Dendritic cell treated with granulocyte-macrophage colony-stimulating factor and Interleukin-4, amounts not matched to agents 40 ng/mL and 50 ng/mL, for 4 days (primary cell): ENCODE measurements at regions not wholly inside any gene's neighbourhood (a gene's known extent, or its start where the extent isn't known, plus 50 kb on each side); places are given as distances from the start of the nearest gene placed in this dataset.
"Not testable (repeated sequence)": the region's sequence is repeated elsewhere in the genome, so short reads cannot be mapped to it uniquely, and the experiment has no call there.

ENCODE experiments used
- H3K27ac Mint-ChIP-seq: one replicate; pipeline ENCODE4 v1.8.0; 2022; ENCODE audit warnings: mild to moderate bottlenecking, mixed read lengths
- H3K27me3 Mint-ChIP-seq: one replicate; pipeline ENCODE4 v1.8.0; 2022; ENCODE audit warnings: mild to moderate bottlenecking, mixed read lengths
- H3K36me3 Mint-ChIP-seq: one replicate; pipeline ENCODE4 v1.8.0; 2022; ENCODE audit warnings: low read depth, mixed read lengths
- H3K4me1 Mint-ChIP-seq: one replicate; pipeline ENCODE4 v1.8.0; 2022; ENCODE audit warnings: low read depth, mixed read lengths
- H3K4me3 Mint-ChIP-seq: one replicate; pipeline ENCODE4 v1.8.0; 2022; ENCODE audit warnings: mild to moderate bottlenecking, moderate library complexity, mixed read lengths
- H3K9me3 Mint-ChIP-seq: one replicate; pipeline ENCODE4 v1.8.0; 2022; ENCODE audit warnings: mixed read lengths
- intact Hi-C: fragments of 100-400 bp; cut with micrococcal nuclease; formaldehyde crosslinking; loops from one replicate; pipeline ENCODE4 v1.15.0; 2022

- intact Hi-C loops: no loop called here
- H3K4me3 Mint-ChIP-seq: no peak overlapping the region
- no peaks in the 10 kb centered on the region for H3K27me3 Mint-ChIP-seq
- H3K36me3 Mint-ChIP-seq: no peaks in the 10 kb centered on the region
- peaks cover 22% of the 10 kb centered on the region for H3K9me3 Mint-ChIP-seq
- H3K4me1 Mint-ChIP-seq: no peaks in the 10 kb centered on the region
- H3K27ac Mint-ChIP-seq: no peak overlapping the region
These were observed 877.7 kb downstream of the SLC6A15 start for GRCh38 chr12:84034871-84035270.

- intact Hi-C loops: no loop called here
- H3K9me3 Mint-ChIP-seq: peaks cover 22% of the 10 kb centered on the region
These were observed 879.4 kb downstream of the SLC6A15 start for GRCh38 chr12:84033162-84033561.

DNA sequence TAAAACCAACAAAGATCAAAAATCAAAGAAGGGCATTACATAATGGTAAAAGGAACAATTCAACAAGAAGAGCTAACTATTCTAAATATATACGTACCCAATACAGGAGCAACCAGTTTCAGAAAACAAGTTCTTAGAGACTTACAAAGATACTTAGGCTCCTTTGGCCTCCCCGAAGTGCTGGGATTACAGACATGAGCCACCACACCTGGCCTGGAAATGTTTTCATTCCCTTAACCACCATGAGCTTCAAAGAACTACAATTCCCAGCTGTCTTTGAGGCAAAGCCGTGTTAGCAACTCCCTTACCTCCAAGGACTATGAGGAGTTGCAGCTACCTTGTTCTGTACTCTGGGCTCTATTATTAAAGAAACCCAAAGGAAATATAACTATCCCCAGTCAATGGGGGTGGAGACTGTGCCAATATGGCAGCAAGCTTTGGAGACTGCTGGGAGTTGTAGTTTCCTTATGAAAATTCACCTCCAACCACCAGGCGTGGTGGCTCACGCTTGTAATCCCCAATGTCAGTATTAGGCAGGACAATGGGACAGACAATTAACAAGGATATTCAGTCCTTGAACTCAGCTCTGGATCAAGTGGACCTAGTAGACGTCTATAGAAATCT, 893.9 kb downstream of the SLC6A15 start:
- H3K27me3 Mint-ChIP-seq, H3K36me3 Mint-ChIP-seq, H3K4me1 Mint-ChIP-seq, intact Hi-C loops, H3K4me3 Mint-ChIP-seq, H3K27ac Mint-ChIP-seq: not testable (repeated sequence)
- peaks cover 52% of the 10 kb centered on the region for H3K9me3 Mint-ChIP-seq

More at GRCh38 chr12:84033162-84033561, 879.4 kb downstream of the SLC6A15 start:
- Mint-ChIP-seq H3K4me1 (no peaks in the 10 kb centered on the region), H3K36me3 (no peaks in the 10 kb centered on the region), H3K4me3 (no peak overlapping the region), H3K27me3 (no peaks in the 10 kb centered on the region), H3K27ac (no peak overlapping the region)

GRCh38 chr12:84016956-84017355, 895.6 kb downstream of the SLC6A15 start:
- Mint-ChIP-seq H3K9me3 (peaks cover 64% of the 10 kb centered on the region), H3K27ac (no peak overlapping the region), H3K4me3 (no peak overlapping the region), H3K27me3 (no peaks in the 10 kb centered on the region), H3K36me3 (no peaks in the 10 kb centered on the region), H3K4me1 (no peaks in the 10 kb centered on the region)
- intact Hi-C loops: no loop called here

GRCh38 chr12:83997423-83997822, 915.2 kb downstream of the SLC6A15 start:
- intact Hi-C loops: no loop called here

DNA sequence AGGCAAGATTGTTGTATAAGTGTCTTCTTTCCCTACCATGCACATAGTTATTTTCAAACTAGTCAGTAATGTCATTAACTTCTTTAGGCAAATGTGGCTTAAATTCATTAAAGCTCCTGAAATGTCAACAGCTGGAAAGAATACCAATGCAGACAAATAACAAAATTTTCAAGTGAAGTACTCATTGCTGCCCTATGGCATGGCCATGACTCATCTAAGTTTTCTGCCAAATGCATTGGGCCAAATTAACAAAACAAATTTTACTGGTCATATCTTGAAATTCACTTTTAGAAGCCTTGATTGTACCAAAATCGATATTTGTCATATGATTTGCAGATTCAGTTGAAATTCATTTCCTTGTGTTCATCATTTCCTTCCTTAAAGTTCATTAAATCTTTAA, 915.9 kb downstream of the SLC6A15 start:
- Mint-ChIP-seq H3K4me3 (no peak overlapping the region), H3K4me1 (no peaks in the 10 kb centered on the region), H3K27me3 (no peaks in the 10 kb centered on the region), H3K9me3 (no peaks in the 10 kb centered on the region), H3K36me3 (no peaks in the 10 kb centered on the region), H3K27ac (no peak overlapping the region)
- intact Hi-C loops: no loop called here

More at GRCh38 chr12:83997423-83997822, 915.2 kb downstream of the SLC6A15 start:
- Mint-ChIP-seq H3K27ac (no peak overlapping the region), H3K4me1 (no peaks in the 10 kb centered on the region), H3K36me3 (no peaks in the 10 kb centered on the region), H3K4me3 (no peak overlapping the region), H3K27me3 (no peaks in the 10 kb centered on the region), H3K9me3 (no peaks in the 10 kb centered on the region)

DNA sequence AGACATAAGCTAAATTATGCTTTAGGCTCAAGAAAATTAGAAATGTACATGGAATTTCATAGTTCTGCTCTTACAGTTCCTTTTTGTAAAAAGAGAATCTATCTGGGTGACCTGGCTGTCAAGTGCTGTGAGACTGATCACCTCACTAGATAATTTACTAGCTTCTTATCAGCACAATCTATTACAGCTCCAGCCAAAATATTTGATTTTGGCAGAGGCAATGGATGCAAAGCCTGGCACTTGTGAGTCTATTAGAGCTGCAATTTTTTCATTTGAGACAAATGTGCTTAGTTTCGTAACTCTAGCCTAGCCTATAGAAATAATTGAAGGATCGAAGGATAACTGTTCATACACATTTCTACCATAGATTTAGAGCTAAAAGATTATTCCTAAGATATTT, 927.5 kb downstream of the SLC6A15 start:
- Mint-ChIP-seq H3K4me3 (no peak overlapping the region), H3K27ac (no peak overlapping the region)
- intact Hi-C loops: no loop called here

DNA sequence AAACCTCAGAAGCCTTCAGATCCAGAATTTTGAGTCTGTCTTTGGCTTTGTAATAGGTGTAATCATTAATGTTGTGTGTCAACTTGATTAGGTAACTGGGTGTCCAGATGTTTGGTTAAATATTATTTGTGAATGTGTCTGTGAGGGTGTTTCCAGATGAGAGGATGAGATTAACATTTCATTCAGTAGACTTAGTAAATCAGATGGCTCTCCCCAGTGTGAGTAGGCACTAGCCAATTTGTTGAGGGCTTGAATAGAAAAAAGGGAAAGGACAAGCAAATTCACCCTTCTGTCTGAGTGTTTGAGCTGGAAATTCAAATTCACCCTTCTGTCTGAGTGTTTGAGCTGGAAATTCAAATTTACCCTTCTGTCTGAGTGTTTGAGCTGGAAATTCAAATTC, 932.2 kb downstream of the SLC6A15 start:
- H3K4me3 Mint-ChIP-seq: no peak overlapping the region
- H3K9me3 Mint-ChIP-seq: peaks cover 7% of the 10 kb centered on the region
- intact Hi-C loops: no loop called here
- no peak overlapping the region for H3K27ac Mint-ChIP-seq
- H3K27me3 Mint-ChIP-seq: no peaks in the 10 kb centered on the region
- H3K4me1 Mint-ChIP-seq: no peaks in the 10 kb centered on the region
- no peaks in the 10 kb centered on the region for H3K36me3 Mint-ChIP-seq

More for the DNA sequence above, 927.5 kb downstream of the SLC6A15 start:
- Mint-ChIP-seq H3K27me3 (no peaks in the 10 kb centered on the region), H3K36me3 (no peaks in the 10 kb centered on the region), H3K4me1 (no peaks in the 10 kb centered on the region), H3K9me3 (no peaks in the 10 kb centered on the region)

- Mint-ChIP-seq H3K4me3 (no peak overlapping the region), H3K9me3 (peaks cover 7% of the 10 kb centered on the region), H3K27me3 (no peaks in the 10 kb centered on the region), H3K27ac (no peak overlapping the region), H3K36me3 (no peaks in the 10 kb centered on the region), H3K4me1 (no peaks in the 10 kb centered on the region)
- intact Hi-C loops: no loop called here
These were observed 932.8 kb downstream of the SLC6A15 start for GRCh38 chr12:83979785-83980184.

GRCh38 chr12:83971781-83972180, 940.8 kb downstream of the SLC6A15 start:
- H3K4me3 Mint-ChIP-seq: no peak overlapping the region
- no peak overlapping the region for H3K27ac Mint-ChIP-seq
- H3K4me1 Mint-ChIP-seq: no peaks in the 10 kb centered on the region
- H3K36me3 Mint-ChIP-seq: no peaks in the 10 kb centered on the region
- no peaks in the 10 kb centered on the region for H3K27me3 Mint-ChIP-seq
- intact Hi-C loops: no loop called here
- no peaks in the 10 kb centered on the region for H3K9me3 Mint-ChIP-seq

DNA sequence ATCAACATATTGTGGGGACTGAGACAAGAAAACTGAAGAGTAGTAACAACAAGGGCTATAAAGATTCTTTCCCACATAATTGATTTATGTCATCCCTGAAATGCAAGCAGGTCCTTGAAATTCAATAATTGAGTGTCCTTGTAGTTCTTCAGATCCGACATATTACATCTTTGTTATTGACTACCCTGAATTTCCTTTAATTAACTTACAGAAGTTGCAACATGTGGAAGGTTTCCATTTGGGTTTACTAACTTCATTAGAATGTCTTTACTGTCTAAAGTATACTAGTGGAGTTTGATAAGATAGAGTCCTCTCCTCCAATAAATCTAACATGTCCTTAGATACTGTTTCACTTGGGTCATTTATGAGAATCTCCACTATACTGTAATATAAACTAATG, 951.8 kb downstream of the SLC6A15 start:
- no peak overlapping the region for H3K27ac Mint-ChIP-seq
- no peaks in the 10 kb centered on the region for H3K4me1 Mint-ChIP-seq
- H3K4me3 Mint-ChIP-seq: no peak overlapping the region
- intact Hi-C loops: no loop called here
- no peaks in the 10 kb centered on the region for H3K9me3 Mint-ChIP-seq
- no peaks in the 10 kb centered on the region for H3K27me3 Mint-ChIP-seq
- H3K36me3 Mint-ChIP-seq: no peaks in the 10 kb centered on the region

DNA sequence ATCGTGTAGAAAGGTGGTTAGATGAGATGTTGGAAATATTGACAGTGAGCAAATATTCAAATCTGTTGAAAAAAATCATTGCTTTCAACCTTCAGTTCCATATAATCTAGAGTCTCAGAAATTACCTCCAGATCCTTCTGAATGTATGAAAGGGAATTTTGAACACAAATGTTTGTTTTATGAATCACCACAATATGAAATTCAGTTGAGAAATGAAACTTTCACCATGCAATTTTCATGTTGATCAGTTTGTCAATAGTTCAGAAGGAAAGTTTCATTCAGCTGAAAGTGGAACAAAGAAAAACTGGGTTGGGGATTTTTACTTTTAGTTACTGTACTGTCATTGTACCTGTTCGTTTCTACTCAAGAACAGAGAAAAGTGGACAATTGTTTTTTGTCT, 953.6 kb downstream of the SLC6A15 start:
- intact Hi-C loops: no loop called here
- H3K36me3 Mint-ChIP-seq: no peaks in the 10 kb centered on the region
- no peaks in the 10 kb centered on the region for H3K27me3 Mint-ChIP-seq
- H3K27ac Mint-ChIP-seq: no peak overlapping the region
- no peak overlapping the region for H3K4me3 Mint-ChIP-seq
- H3K4me1 Mint-ChIP-seq: no peaks in the 10 kb centered on the region
- H3K9me3 Mint-ChIP-seq: no peaks in the 10 kb centered on the region

DNA sequence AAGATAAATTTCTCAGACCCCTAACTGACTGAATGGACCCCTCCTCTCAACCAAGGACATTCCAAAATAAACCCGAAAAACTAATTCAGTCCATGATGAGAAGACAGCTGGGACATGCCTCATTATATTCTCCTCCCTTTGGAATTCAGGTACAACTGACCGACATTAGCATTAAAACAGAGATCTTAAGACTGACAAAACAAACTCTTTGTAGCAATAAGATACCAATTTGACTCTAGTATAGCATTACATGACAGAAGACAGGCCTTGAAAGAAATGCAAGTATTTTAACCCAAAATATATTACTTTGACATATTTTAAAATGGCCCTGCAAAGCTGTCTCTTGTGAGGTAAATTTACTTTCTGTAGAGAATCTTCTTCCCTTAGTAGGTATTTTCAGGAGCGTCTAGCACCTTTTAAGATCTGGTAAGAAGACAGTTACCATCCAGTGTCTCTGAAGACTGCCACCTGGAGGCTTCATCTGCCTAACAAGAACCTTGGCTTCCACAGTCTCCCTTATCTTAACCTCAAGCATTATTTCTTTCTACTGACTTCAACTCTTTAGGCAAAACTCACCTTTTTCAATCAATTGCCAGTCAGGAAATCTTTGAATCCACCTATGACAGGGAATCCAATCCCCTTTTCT, 957.5 kb downstream of the SLC6A15 start:
- Mint-ChIP-seq H3K9me3 (peaks cover 7% of the 10 kb centered on the region), H3K4me1 (no peaks in the 10 kb centered on the region)
- intact Hi-C loops: no loop called here

DNA sequence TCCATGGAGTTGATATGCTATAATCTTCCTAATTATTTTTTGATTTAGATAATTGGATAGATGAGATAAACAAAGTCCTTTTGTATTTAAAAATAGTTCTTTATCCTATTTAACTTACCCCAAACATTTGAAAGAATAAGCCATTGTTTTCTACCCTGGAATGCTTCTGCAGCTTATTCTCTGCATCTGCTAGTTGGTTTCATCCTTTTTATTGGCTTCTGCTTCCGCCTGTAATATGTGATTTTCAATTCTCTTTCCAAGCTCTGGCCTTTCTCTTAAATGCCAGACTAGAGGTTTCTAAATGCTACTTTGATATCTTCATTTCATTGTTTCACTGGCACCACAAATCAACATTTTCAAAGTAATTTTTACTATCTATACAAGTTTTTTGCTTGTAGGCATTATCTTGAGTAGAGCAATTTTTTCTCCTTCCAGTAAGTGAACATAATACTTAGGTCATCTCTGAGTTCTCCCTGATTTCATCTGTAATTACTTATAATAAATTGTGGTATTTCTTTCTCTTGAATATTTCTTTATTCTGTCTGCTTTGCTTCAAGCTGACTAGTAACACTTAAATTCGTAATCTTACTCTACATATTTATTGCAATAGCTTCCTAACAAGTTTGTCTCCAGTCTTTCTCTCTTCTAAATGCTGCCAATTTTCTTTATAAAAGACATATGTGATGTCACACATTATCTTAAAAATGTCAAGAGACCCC, 958.4 kb downstream of the SLC6A15 start:
- Mint-ChIP-seq H3K9me3 (peaks cover 7% of the 10 kb centered on the region), H3K36me3 (no peaks in the 10 kb centered on the region), H3K4me3 (no peak overlapping the region), H3K4me1 (no peaks in the 10 kb centered on the region), H3K27me3 (no peaks in the 10 kb centered on the region), H3K27ac (no peak overlapping the region)
- intact Hi-C loops: no loop called here

More for the DNA sequence above, 957.5 kb downstream of the SLC6A15 start:
- Mint-ChIP-seq H3K36me3 (no peaks in the 10 kb centered on the region), H3K27ac (no peak overlapping the region), H3K27me3 (no peaks in the 10 kb centered on the region), H3K4me3 (no peak overlapping the region)
